Activated T-helper 17 cell treated with anti-CD3 and anti-CD28 coated beads, Interleukin-2, amount 50 U/mL, for 72 hours (primary cell): ENCODE measurements at regions not wholly inside any gene's neighbourhood (a gene's known extent, or its start where the extent isn't known, plus 50 kb on each side); places are given as distances from the start of the nearest gene placed in this dataset.

Experiments
- ATAC-seq: fragments of 150-1000 bp; cut with Tn5 transposase; replicated peaks from 2 replicates; pipeline ENCODE4 v1.10.0; 2021; ENCODE audit warnings: mild to moderate bottlenecking, moderate library complexity
- H3K27ac Mint-ChIP-seq: one replicate; pipeline ENCODE4 v1.8.0; 2022; ENCODE audit warnings: mixed read lengths
- H3K27me3 Mint-ChIP-seq: one replicate; pipeline ENCODE4 v1.8.0; 2022; ENCODE audit warnings: mixed read lengths
- H3K36me3 Mint-ChIP-seq: one replicate; pipeline ENCODE4 v1.8.0; 2022; ENCODE audit warnings: low read depth, mild to moderate bottlenecking, mixed read lengths
- H3K4me1 Mint-ChIP-seq: one replicate; pipeline ENCODE4 v1.8.0; 2022; ENCODE audit warnings: mixed read lengths
- H3K4me3 Mint-ChIP-seq: one replicate; pipeline ENCODE4 v1.8.0; 2022; ENCODE audit warnings: mild to moderate bottlenecking, mixed read lengths
- H3K9me3 Mint-ChIP-seq: one replicate; pipeline ENCODE4 v1.8.0; 2022; ENCODE audit warnings: mixed read lengths

GRCh38 chr1:82405333-82405732, 604.6 kb downstream of the ADGRL2 start:
- Mint-ChIP-seq H3K27me3 (no peaks in the 10 kb centered on the region), H3K9me3 (peaks cover 13% of the 10 kb centered on the region), H3K27ac (no peak overlapping the region), H3K4me3 (no peak overlapping the region), H3K36me3 (no peaks in the 10 kb centered on the region), H3K4me1 (no peaks in the 10 kb centered on the region)
- ATAC-seq: no peak

- Mint-ChIP-seq H3K27ac (no peak overlapping the region), H3K27me3 (no peaks in the 10 kb centered on the region), H3K4me3 (no peak overlapping the region), H3K36me3 (no peaks in the 10 kb centered on the region), H3K9me3 (peaks cover 4% of the 10 kb centered on the region), H3K4me1 (no peaks in the 10 kb centered on the region)
- ATAC-seq: no peak
These were observed 600.4 kb downstream of the ADGRL2 start for GRCh38 chr1:82401116-82401515.

- Mint-ChIP-seq H3K4me3 (no peak overlapping the region), H3K9me3 (peaks cover 4% of the 10 kb centered on the region), H3K27ac (no peak overlapping the region), H3K27me3 (no peaks in the 10 kb centered on the region), H3K36me3 (no peaks in the 10 kb centered on the region), H3K4me1 (no peaks in the 10 kb centered on the region)
- ATAC-seq: no peak
These were observed 599.8 kb downstream of the ADGRL2 start for GRCh38 chr1:82400521-82400920.

GRCh38 chr1:82399093-82399492, 598.4 kb downstream of the ADGRL2 start:
- Mint-ChIP-seq H3K27ac (no peak overlapping the region), H3K4me1 (no peaks in the 10 kb centered on the region), H3K4me3 (no peak overlapping the region), H3K27me3 (no peaks in the 10 kb centered on the region), H3K9me3 (no peaks in the 10 kb centered on the region), H3K36me3 (no peaks in the 10 kb centered on the region)
- no peak for ATAC-seq

- no peak for ATAC-seq
- H3K36me3 Mint-ChIP-seq: no peaks in the 10 kb centered on the region
- no peaks in the 10 kb centered on the region for H3K9me3 Mint-ChIP-seq
- no peaks in the 10 kb centered on the region for H3K4me1 Mint-ChIP-seq
- H3K27me3 Mint-ChIP-seq: no peaks in the 10 kb centered on the region
- no peak overlapping the region for H3K27ac Mint-ChIP-seq
- no peak overlapping the region for H3K4me3 Mint-ChIP-seq
These were observed 597.6 kb downstream of the ADGRL2 start for GRCh38 chr1:82398357-82398756.

GRCh38 chr1:82395440-82395839, 594.7 kb downstream of the ADGRL2 start:
- Mint-ChIP-seq H3K9me3 (peaks cover 4% of the 10 kb centered on the region), H3K4me1 (no peaks in the 10 kb centered on the region), H3K27ac (no peak overlapping the region), H3K4me3 (no peak overlapping the region), H3K27me3 (no peaks in the 10 kb centered on the region), H3K36me3 (no peaks in the 10 kb centered on the region)
- ATAC-seq: no peak

- H3K9me3 Mint-ChIP-seq: peaks cover 9% of the 10 kb centered on the region
- no peaks in the 10 kb centered on the region for H3K4me1 Mint-ChIP-seq
- ATAC-seq: no peak
- no peaks in the 10 kb centered on the region for H3K36me3 Mint-ChIP-seq
- no peak overlapping the region for H3K27ac Mint-ChIP-seq
- no peaks in the 10 kb centered on the region for H3K27me3 Mint-ChIP-seq
- H3K4me3 Mint-ChIP-seq: no peak overlapping the region
These were observed 592.2 kb downstream of the ADGRL2 start for GRCh38 chr1:82392946-82393345.

- no peaks in the 10 kb centered on the region for H3K27me3 Mint-ChIP-seq
- no peak for ATAC-seq
- no peaks in the 10 kb centered on the region for H3K4me1 Mint-ChIP-seq
These were observed 591.8 kb downstream of the ADGRL2 start for GRCh38 chr1:82392513-82392912.

GRCh38 chr1:82391712-82392111, 591.0 kb downstream of the ADGRL2 start:
- Mint-ChIP-seq H3K36me3 (no peaks in the 10 kb centered on the region), H3K4me1 (no peaks in the 10 kb centered on the region)
- no peak for ATAC-seq

More at GRCh38 chr1:82392513-82392912, 591.8 kb downstream of the ADGRL2 start:
- Mint-ChIP-seq H3K27ac (no peak overlapping the region), H3K36me3 (no peaks in the 10 kb centered on the region), H3K9me3 (peaks cover 9% of the 10 kb centered on the region), H3K4me3 (no peak overlapping the region)

GRCh38 chr1:82390627-82391026, 589.9 kb downstream of the ADGRL2 start:
- Mint-ChIP-seq H3K4me3 (no peak overlapping the region), H3K27ac (no peak overlapping the region), H3K36me3 (no peaks in the 10 kb centered on the region), H3K27me3 (no peaks in the 10 kb centered on the region), H3K9me3 (peaks cover 9% of the 10 kb centered on the region), H3K4me1 (no peaks in the 10 kb centered on the region)
- ATAC-seq: no peak

More at GRCh38 chr1:82391712-82392111, 591.0 kb downstream of the ADGRL2 start:
- peaks cover 9% of the 10 kb centered on the region for H3K9me3 Mint-ChIP-seq
- no peak overlapping the region for H3K27ac Mint-ChIP-seq
- H3K27me3 Mint-ChIP-seq: no peaks in the 10 kb centered on the region
- H3K4me3 Mint-ChIP-seq: no peak overlapping the region

- H3K27me3 Mint-ChIP-seq: no peaks in the 10 kb centered on the region
- peaks cover 9% of the 10 kb centered on the region for H3K9me3 Mint-ChIP-seq
- no peaks in the 10 kb centered on the region for H3K36me3 Mint-ChIP-seq
- ATAC-seq: no peak
- no peak overlapping the region for H3K27ac Mint-ChIP-seq
- no peaks in the 10 kb centered on the region for H3K4me1 Mint-ChIP-seq
- no peak overlapping the region for H3K4me3 Mint-ChIP-seq
These were observed 587.9 kb downstream of the ADGRL2 start for GRCh38 chr1:82388679-82389078.

GRCh38 chr1:82387012-82387366, 586.3 kb downstream of the ADGRL2 start:
- H3K4me3 Mint-ChIP-seq: no peak overlapping the region
- no peak overlapping the region for H3K27ac Mint-ChIP-seq
- H3K36me3 Mint-ChIP-seq: no peaks in the 10 kb centered on the region
- H3K27me3 Mint-ChIP-seq: no peaks in the 10 kb centered on the region
- H3K9me3 Mint-ChIP-seq: peaks cover 9% of the 10 kb centered on the region
- no peak for ATAC-seq
- no peaks in the 10 kb centered on the region for H3K4me1 Mint-ChIP-seq

GRCh38 chr1:82386365-82387011, 585.8 kb downstream of the ADGRL2 start:
- no peak for ATAC-seq
- H3K27me3 Mint-ChIP-seq: no peaks in the 10 kb centered on the region
- no peak overlapping the region for H3K27ac Mint-ChIP-seq
- peaks cover 9% of the 10 kb centered on the region for H3K9me3 Mint-ChIP-seq
- H3K4me1 Mint-ChIP-seq: no peaks in the 10 kb centered on the region
- H3K4me3 Mint-ChIP-seq: no peak overlapping the region
- no peaks in the 10 kb centered on the region for H3K36me3 Mint-ChIP-seq

- Mint-ChIP-seq H3K27me3 (no peaks in the 10 kb centered on the region), H3K4me3 (no peak overlapping the region), H3K9me3 (peaks cover 5% of the 10 kb centered on the region), H3K4me1 (no peaks in the 10 kb centered on the region), H3K36me3 (no peaks in the 10 kb centered on the region), H3K27ac (no peak overlapping the region)
- ATAC-seq: no peak
These were observed 584.0 kb downstream of the ADGRL2 start for GRCh38 chr1:82384776-82385175.

- Mint-ChIP-seq H3K9me3 (peaks cover 7% of the 10 kb centered on the region), H3K27me3 (no peaks in the 10 kb centered on the region), H3K36me3 (no peaks in the 10 kb centered on the region), H3K4me1 (no peaks in the 10 kb centered on the region), H3K27ac (no peak overlapping the region), H3K4me3 (no peak overlapping the region)
- ATAC-seq: no peak
These were observed 576.6 kb downstream of the ADGRL2 start for GRCh38 chr1:82377201-82377884.
